ENCODE measurements at regions not wholly inside any gene's neighbourhood (a gene's known extent, or its start where the extent isn't known, plus 50 kb on each side); places are given as distances from the start of the nearest gene placed in this dataset.

GRCh38 chr3:34034840-34035239 lies 236.4 kb downstream of the PDCD6IP start:
- TF ChIP-seq, protein P1, sequence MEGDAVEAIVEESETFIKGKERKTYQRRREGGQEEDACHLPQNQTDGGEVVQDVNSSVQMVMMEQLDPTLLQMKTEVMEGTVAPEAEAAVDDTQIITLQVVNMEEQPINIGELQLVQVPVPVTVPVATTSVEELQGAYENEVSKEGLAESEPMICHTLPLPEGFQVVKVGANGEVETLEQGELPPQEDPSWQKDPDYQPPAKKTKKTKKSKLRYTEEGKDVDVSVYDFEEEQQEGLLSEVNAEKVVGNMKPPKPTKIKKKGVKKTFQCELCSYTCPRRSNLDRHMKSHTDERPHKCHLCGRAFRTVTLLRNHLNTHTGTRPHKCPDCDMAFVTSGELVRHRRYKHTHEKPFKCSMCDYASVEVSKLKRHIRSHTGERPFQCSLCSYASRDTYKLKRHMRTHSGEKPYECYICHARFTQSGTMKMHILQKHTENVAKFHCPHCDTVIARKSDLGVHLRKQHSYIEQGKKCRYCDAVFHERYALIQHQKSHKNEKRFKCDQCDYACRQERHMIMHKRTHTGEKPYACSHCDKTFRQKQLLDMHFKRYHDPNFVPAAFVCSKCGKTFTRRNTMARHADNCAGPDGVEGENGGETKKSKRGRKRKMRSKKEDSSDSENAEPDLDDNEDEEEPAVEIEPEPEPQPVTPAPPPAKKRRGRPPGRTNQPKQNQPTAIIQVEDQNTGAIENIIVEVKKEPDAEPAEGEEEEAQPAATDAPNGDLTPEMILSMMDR (IDR thresholded peaks at IDR 0.05): no peak
- TF ChIP-seq POLR2A (IDR thresholded peaks at IDR 0.05): no peak

Data from lower leg skin (tissue), 3 donors.